CD14-positive monocyte (primary cell): ENCODE measurements at regions not wholly inside any gene's neighbourhood (a gene's known extent, or its start where the extent isn't known, plus 50 kb on each side); places are given as distances from the start of the nearest gene placed in this dataset.

Experiments used
- DNase-seq, 3 donors: peaks; one replicate each; pipeline ENCODE4 v3.0.0-alpha.2; 2011 to 2022
- H2AFZ ChIP-seq: 2 replicates; pipeline ENCODE4 v1.6.0; 2012; ENCODE audit warnings: mild to moderate bottlenecking, low read depth, low read length, inconsistent platforms; ENCODE audit not compliant: insufficient read depth, poor library complexity, severe bottlenecking
- H3K27ac ChIP-seq, 2 donors: 1 replicate in 1 of 2; 2 replicates in 1 of 2; pipeline ENCODE4 v1.5.1; 2012 to 2013; ENCODE audit warnings: low read length in 2 of 2, control low read depth in 1 of 2, inconsistent platforms in 1 of 2, low read depth in 1 of 2, mild to moderate bottlenecking in 1 of 2
- H3K27me3 ChIP-seq, 2 donors: one replicate each; pipeline versions ENCODE4 v1.6.0 to v1.6.1; 2011 to 2013; ENCODE audit warnings: low read length in 2 of 2; ENCODE audit not compliant: control insufficient read depth in 2 of 2, insufficient read depth in 2 of 2
- H3K36me3 ChIP-seq, 2 donors: replicated peaks in 1 of 2; 1 replicate in 1 of 2; 2 replicates in 1 of 2; pipeline versions ENCODE4 v1.5.1 to v1.6.1; 2012 to 2013; ENCODE audit warnings: low read length in 2 of 2, control low read depth in 1 of 2, inconsistent platforms in 1 of 2, mild to moderate bottlenecking in 1 of 2; ENCODE audit not compliant: insufficient read depth in 2 of 2, control insufficient read depth in 1 of 2
- H3K4me1 ChIP-seq, 2 donors: 1 replicate in 1 of 2; 2 replicates in 1 of 2; pipeline versions ENCODE4 v1.5.1 to v1.6.1; 2012 to 2013; ENCODE audit warnings: low read length in 2 of 2, control low read depth in 1 of 2, inconsistent platforms in 1 of 2, mild to moderate bottlenecking in 1 of 2, moderate library complexity in 1 of 2; ENCODE audit not compliant: insufficient read depth in 2 of 2, control insufficient read depth in 1 of 2
- H3K4me2 ChIP-seq: replicated peaks from 2 replicates; pipeline ENCODE3; 2012; ENCODE audit warnings: low read length, moderate library complexity, mild to moderate bottlenecking; ENCODE audit not compliant: poor library complexity, severe bottlenecking; ENCODE audit errors: extremely low read depth
- H3K4me3 ChIP-seq, 3 experiments: fragments of 200-600 bp in 1 of 3; sonication (generic) in 1 of 3; replicated peaks in 1 of 3; 1 replicate in 2 of 3; 2 replicates in 1 of 3; pipeline ENCODE4 v1.5.1; 2011 to 2013; ENCODE audit warnings: low read length in 3 of 3, mild to moderate bottlenecking in 3 of 3, control low read depth in 2 of 3, low read depth in 2 of 3, inconsistent platforms in 1 of 3, moderate library complexity in 1 of 3
- H3K79me2 ChIP-seq: 2 replicates; pipeline ENCODE4 v1.6.0; 2012; ENCODE audit warnings: mild to moderate bottlenecking, control low read depth, inconsistent platforms, low read length, moderate library complexity; ENCODE audit not compliant: insufficient read depth
- H3K9ac ChIP-seq: 2 replicates; pipeline ENCODE4 v1.6.0; 2017; ENCODE audit warnings: low read length, mild to moderate bottlenecking; ENCODE audit not compliant: insufficient read depth, poor library complexity, severe bottlenecking
- H3K9me3 ChIP-seq, 2 donors: replicated peaks in 1 of 2; 1 replicate in 1 of 2; 2 replicates in 1 of 2; pipeline versions ENCODE4 v1.5.1 to v1.6.1; 2012 to 2013; ENCODE audit warnings: low read length in 2 of 2, control low read depth in 1 of 2; ENCODE audit not compliant: control insufficient read depth in 1 of 2, insufficient read depth in 1 of 2
- H4K20me1 ChIP-seq: 2 replicates; pipeline ENCODE4 v1.6.0; 2012; ENCODE audit warnings: mild to moderate bottlenecking, low read length, control low read depth, moderate library complexity; ENCODE audit not compliant: insufficient read depth
- H3K27ac Mint-ChIP-seq, 7 donors: one replicate each; pipeline ENCODE4 v1.8.0; 2020; ENCODE audit warnings: mild to moderate bottlenecking in 7 of 7, mixed read lengths in 7 of 7, moderate library complexity in 6 of 7, inconsistent platforms in 2 of 7
- H3K27me3 Mint-ChIP-seq, 3 donors: one replicate each; pipeline ENCODE4 v1.8.0; 2021 to 2022; ENCODE audit warnings: low read depth in 3 of 3, mild to moderate bottlenecking in 3 of 3, mixed read lengths in 3 of 3, moderate library complexity in 3 of 3, inconsistent platforms in 1 of 3
- H3K36me3 Mint-ChIP-seq, 2 donors: one replicate each; pipeline ENCODE4 v1.8.0; 2020; ENCODE audit warnings: mixed read lengths in 2 of 2, inconsistent platforms in 1 of 2, mild to moderate bottlenecking in 1 of 2
- H3K4me1 Mint-ChIP-seq: one replicate; pipeline ENCODE4 v1.8.0; 2020; ENCODE audit warnings: mild to moderate bottlenecking, mixed read lengths
- H3K4me3 Mint-ChIP-seq, 2 donors: one replicate each; pipeline ENCODE4 v1.8.0; 2020; ENCODE audit warnings: mild to moderate bottlenecking in 2 of 2, mixed read lengths in 2 of 2, moderate library complexity in 1 of 2
- H3K9me3 Mint-ChIP-seq, 7 donors: one replicate each; pipeline ENCODE4 v1.8.0; 2020 to 2022; ENCODE audit warnings: mixed read lengths in 7 of 7, mild to moderate bottlenecking in 6 of 7, moderate library complexity in 6 of 7, inconsistent platforms in 2 of 7
- WGBS: methylation state at CpG from one replicate; pipeline ENCODE4 v1.1.5; 2013; ENCODE audit warnings: missing lambda C conversion rate; ENCODE audit not compliant: insufficient coverage; 5-methylcytosine and 5-hydroxymethylcytosine counted together
- intact Hi-C, 2 donors: fragments of 100-400 bp; cut with micrococcal nuclease; formaldehyde crosslinking; loops; one replicate each; pipeline versions ENCODE4 v1.15.0 to v1.15.1; 2023
- TF ChIP-seq, protein P1 (sequence below): fragments of 200-600 bp; IDR thresholded peaks from one replicate; pipeline ENCODE4 v1.8.0; 2022; ENCODE audit warnings: antibody characterized with exemption, mild to moderate bottlenecking

DNA sequence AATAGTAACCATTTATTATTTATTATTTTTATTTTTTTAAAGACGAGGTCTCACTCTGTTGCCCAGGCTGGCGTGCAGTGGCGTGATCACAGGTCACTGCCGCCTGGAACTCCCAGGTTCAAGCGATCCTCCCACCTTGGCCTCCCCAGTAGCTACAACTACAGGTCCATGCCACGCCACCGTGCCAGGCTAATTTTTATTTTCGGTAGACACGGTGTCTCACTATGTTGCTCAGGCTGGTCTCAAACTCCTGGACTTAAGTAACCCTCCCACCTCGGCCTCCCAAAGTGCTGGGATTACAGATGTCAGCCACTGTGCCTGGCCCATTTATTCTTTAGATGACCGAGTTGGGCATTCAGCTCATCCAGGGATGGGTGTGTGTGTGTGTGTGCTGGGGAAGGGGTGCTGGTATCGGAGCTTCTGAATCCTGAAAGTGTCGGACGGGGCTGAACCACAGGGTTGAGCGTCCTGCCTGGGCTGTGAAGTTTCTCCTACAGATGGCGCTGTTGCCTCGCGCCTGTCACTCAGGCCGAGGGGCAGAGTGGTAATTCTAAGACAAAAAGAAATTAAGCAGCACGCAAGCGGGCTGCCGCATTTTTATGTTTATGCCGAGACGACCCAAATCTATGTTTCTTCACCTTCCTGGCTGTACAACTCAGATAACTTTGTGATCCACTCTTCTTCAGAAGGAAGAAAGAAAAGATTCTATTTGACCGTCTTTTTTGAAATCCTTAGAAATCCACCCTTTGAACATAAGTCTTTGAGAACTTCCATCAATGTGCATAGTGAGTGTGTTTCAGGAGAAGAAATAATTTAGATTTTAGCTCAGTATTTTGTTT, 252.8 kb downstream of the CDH26 start:
- H3K36me3 Mint-ChIP-seq, result peaks cover 17 to 19% of the 10 kb centered on the region in 2 donors
- Histone ChIP-seq H3K79me2 (no peaks in the 10 kb centered on the region), H4K20me1 (no peaks in the 10 kb centered on the region), H3K36me3 (peaks cover 0 to 6% of the 10 kb centered on the region in 2 donors), H3K27ac (no peak overlapping the region), H3K4me2 (no peak overlapping the region), H3K9me3 (no peaks in the 10 kb centered on the region), H2AFZ (peak overlapping the region; percentile 34), H3K4me3 (no peak overlapping the region), H3K4me1 (no peaks in the 10 kb centered on the region), H3K27me3 (no peaks in the 10 kb centered on the region), H3K9ac (no peak overlapping the region)
- H3K4me3 Mint-ChIP-seq, result peak overlapping the region; percentile 39 to 73
- TF ChIP-seq, protein P1, sequence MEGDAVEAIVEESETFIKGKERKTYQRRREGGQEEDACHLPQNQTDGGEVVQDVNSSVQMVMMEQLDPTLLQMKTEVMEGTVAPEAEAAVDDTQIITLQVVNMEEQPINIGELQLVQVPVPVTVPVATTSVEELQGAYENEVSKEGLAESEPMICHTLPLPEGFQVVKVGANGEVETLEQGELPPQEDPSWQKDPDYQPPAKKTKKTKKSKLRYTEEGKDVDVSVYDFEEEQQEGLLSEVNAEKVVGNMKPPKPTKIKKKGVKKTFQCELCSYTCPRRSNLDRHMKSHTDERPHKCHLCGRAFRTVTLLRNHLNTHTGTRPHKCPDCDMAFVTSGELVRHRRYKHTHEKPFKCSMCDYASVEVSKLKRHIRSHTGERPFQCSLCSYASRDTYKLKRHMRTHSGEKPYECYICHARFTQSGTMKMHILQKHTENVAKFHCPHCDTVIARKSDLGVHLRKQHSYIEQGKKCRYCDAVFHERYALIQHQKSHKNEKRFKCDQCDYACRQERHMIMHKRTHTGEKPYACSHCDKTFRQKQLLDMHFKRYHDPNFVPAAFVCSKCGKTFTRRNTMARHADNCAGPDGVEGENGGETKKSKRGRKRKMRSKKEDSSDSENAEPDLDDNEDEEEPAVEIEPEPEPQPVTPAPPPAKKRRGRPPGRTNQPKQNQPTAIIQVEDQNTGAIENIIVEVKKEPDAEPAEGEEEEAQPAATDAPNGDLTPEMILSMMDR, result peak; percentile 96
- intact Hi-C loops, result loop anchor here (2.0 to 10.0 kb wide), 3 partner anchors 52 to 1054 kb away; no protein-coding TSS in a partner anchor
- peak overlapping the region in 2 of 7 donors; percentile 11 to 26 for H3K27ac Mint-ChIP-seq
- H3K4me1 Mint-ChIP-seq, result peaks cover 17% of the 10 kb centered on the region
- no peaks in the 10 kb centered on the region for H3K9me3 Mint-ChIP-seq
- WGBS, result 42% methylated on average over 17 of the region's 25 CpGs
- H3K27me3 Mint-ChIP-seq, result peaks cover 2 to 11% (median 2%) of the 10 kb centered on the region in 3 donors
- DNase-seq, result peak; percentile 57 to 64 (median 62)

DNA sequence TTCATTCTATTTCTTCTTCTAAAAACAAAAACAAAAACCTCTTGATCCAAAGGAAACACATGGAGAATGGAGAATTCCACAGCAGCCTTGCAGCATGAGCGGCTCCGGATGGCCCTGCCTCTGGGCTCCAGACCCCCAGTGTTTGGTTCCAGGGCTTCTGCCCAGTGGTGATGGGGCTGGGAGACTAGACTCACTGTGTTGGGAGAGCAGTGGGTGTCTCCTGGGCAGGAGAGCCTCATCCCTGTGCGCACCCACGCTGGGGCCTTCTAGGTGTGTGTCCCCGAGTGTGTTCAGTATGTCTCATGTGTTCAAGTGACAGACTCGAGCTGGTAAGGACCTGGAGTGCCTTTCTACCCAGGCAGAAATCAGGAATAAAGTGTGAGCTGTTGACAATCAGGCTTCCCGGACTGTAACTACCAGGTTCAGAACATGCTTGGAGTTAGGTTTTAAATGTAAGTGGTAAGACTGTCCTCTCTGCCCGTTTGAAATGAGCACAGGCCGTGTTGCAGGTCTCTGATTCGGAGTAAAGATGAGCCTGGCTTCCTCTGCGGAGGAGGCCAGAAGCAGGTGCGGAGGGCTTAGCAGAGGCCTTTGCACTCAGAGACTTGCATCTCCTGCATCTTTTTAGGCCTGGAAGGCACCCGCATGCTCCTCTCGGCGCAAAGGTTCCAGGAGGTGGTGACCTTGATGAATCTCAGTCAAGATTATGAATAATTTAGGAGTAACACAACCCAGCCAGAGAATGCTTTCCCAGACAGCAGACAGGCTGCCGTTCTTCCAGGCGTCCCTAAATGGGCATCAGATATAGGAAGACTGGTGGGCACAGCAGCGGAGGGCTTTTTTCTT, 253.6 kb downstream of the CDH26 start:
- Histone ChIP-seq H3K36me3 (peaks cover 0 to 10% of the 10 kb centered on the region in 2 donors), H4K20me1 (no peaks in the 10 kb centered on the region), H2AFZ (no peak overlapping the region), H3K27ac (no peak overlapping the region), H3K4me1 (no peaks in the 10 kb centered on the region), H3K4me2 (no peak overlapping the region), H3K27me3 (no peaks in the 10 kb centered on the region), H3K9ac (no peak overlapping the region), H3K9me3 (no peaks in the 10 kb centered on the region), H3K4me3 (no peak overlapping the region), H3K79me2 (no peaks in the 10 kb centered on the region)
- intact Hi-C loops, result loop anchor here (2.0 to 10.0 kb wide), 3 partner anchors 51 to 1053 kb away; no protein-coding TSS in a partner anchor
- Mint-ChIP-seq H3K9me3 (no peaks in the 10 kb centered on the region), H3K27me3 (peaks cover 2 to 6% (median 2%) of the 10 kb centered on the region in 3 donors), H3K36me3 (peaks cover 17 to 19% of the 10 kb centered on the region in 2 donors), H3K4me3 (no peak overlapping the region), H3K4me1 (peaks cover 20% of the 10 kb centered on the region), H3K27ac (peak overlapping the region in 1 of 7 donors; percentile 8)
- WGBS, result 92% methylated on average over 13 of the region's 18 CpGs
- TF ChIP-seq, protein P1, result no peak
- no peak for DNase-seq
